ENCODE measurements at regions not wholly inside any gene's neighbourhood (a gene's known extent, or its start where the extent isn't known, plus 50 kb on each side); places are given as distances from the start of the nearest gene placed in this dataset.
A peak's percentile ranks its signal among the peaks of the same experiment; 100 is the strongest.

DNA sequence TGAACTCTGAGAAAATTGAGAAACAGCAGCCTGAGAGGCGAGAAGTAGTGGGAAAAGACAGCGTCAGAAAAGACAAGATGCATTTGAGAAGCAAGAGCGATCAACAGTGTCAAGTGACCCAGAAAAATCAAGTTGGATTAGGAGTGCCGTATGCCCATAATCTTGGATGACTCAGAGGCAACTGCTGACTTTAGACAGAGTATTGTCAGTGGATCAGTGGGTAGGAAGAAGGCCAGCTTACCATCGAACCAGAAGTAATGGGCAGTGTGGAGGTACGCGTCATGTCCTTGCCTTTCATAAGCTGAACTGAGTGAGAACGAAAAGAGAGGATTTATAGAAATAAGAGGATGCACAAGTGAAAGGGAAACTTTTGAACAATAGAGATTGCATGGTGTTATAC is 151.0 kb upstream of the NAV3 start:
- no peak for DNase-seq (ENCODE audit: low spot score)
- TF ChIP-seq, protein P1, sequence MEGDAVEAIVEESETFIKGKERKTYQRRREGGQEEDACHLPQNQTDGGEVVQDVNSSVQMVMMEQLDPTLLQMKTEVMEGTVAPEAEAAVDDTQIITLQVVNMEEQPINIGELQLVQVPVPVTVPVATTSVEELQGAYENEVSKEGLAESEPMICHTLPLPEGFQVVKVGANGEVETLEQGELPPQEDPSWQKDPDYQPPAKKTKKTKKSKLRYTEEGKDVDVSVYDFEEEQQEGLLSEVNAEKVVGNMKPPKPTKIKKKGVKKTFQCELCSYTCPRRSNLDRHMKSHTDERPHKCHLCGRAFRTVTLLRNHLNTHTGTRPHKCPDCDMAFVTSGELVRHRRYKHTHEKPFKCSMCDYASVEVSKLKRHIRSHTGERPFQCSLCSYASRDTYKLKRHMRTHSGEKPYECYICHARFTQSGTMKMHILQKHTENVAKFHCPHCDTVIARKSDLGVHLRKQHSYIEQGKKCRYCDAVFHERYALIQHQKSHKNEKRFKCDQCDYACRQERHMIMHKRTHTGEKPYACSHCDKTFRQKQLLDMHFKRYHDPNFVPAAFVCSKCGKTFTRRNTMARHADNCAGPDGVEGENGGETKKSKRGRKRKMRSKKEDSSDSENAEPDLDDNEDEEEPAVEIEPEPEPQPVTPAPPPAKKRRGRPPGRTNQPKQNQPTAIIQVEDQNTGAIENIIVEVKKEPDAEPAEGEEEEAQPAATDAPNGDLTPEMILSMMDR (IDR thresholded peaks at IDR 0.05; ENCODE audit: extremely low read depth, missing control alignments): no peak

DNA sequence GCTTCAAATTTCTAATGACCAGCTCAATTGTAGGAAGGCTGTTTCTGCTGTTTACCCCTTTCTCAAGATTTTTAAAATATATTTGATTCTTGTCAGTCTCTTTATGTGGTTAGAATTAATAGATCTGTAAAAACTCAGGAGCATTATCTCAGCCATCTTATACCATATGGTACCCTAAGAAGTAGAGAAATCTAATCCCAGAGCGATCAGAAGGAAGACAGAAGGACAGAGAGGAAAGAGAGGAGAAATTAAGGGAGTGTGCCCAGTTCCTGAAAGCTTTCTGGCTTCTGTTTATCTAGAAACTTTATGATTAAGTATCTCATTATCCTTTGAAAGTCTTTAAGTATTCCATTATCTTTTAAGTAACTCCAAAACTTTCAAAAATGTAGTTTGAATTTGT is 152.1 kb upstream of the NAV3 start:
- TF ChIP-seq, protein P1 (IDR thresholded peaks at IDR 0.05; ENCODE audit: extremely low read depth, missing control alignments): no peak

DNA sequence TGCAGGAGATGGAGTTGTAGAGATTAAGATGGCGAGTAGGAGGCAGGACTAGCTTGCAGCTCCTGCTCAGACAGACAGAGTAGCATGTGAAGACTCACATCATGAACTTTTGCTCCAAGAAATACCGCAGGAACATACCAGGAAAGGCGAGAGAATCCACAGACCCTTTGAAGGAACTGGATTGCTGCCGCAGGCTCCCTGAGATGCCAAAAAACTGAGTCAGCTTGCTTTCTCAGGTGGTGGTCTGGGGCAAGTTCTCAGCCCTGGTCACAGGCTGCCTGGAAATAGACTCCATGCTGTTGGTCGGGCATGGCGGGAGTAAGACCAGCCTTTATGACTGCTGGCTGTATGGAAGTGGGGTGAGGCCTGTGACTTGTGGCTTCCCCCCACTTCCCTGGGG is 163.6 kb upstream of the NAV3 start:
- DNase-seq (ENCODE audit: low spot score): no peak
- TF ChIP-seq, protein P1 (IDR thresholded peaks at IDR 0.05; ENCODE audit: extremely low read depth, missing control alignments): no peak

More for the DNA sequence above, 152.1 kb upstream of the NAV3 start:
- DNase-seq (ENCODE audit: low spot score): no peak

DNA sequence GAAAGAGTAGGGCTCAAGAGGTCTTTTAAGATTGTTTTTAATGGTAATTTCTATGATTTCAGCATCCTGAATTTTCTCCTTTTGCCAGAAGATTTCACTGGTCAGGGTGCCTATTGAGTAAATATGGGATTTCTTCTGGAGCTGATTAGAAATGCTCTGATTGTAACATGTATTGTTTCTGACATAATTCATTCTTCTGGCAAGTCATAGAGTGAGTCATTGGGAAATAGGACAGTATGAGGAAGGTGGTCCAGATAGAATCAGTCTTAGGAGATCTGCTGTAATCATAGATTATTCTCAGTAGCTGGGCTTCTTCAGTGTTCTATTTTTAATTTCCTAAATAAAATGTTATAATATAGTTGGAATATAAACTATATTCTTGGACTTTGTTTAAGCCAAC is 182.0 kb upstream of the NAV3 start:
- no peak for DNase-seq (ENCODE audit: low spot score)
- TF ChIP-seq, protein P1 (IDR thresholded peaks at IDR 0.05; ENCODE audit: extremely low read depth, missing control alignments): no peak

DNA sequence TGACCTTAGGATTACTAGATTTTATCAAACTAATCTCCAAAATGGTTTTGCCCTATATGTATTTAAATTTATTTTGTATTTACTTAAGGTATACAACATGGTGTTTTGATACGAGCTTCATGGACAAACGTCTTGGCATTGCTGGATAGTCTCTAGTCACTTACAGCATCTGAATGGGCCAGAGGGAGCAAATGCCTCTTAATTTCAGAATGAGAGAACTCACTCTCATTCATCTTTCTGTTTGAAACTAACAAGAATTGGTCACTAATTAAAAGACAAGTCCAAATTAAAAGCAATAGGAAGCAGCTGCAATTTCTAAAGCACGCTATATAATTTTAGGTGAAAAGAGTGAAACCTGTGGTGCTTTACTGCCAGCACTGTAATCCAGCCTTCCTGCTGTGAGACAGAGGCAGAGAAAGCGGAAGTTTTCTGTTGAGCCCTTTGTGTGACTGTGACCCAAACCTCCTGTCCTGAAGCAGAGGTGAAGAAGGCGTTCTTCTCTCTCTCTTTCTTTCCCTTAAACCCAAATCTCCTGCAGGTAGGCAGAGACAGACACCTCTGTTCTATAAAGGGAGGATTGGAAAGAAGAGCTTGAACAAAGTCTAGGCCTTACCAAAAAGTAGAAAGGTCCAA is 184.6 kb upstream of the NAV3 start:
- TF ChIP-seq, protein P1 (IDR thresholded peaks at IDR 0.05; ENCODE audit: extremely low read depth, missing control alignments): no peak
- DNase-seq (ENCODE audit: low spot score): peak; percentile 4

DNA sequence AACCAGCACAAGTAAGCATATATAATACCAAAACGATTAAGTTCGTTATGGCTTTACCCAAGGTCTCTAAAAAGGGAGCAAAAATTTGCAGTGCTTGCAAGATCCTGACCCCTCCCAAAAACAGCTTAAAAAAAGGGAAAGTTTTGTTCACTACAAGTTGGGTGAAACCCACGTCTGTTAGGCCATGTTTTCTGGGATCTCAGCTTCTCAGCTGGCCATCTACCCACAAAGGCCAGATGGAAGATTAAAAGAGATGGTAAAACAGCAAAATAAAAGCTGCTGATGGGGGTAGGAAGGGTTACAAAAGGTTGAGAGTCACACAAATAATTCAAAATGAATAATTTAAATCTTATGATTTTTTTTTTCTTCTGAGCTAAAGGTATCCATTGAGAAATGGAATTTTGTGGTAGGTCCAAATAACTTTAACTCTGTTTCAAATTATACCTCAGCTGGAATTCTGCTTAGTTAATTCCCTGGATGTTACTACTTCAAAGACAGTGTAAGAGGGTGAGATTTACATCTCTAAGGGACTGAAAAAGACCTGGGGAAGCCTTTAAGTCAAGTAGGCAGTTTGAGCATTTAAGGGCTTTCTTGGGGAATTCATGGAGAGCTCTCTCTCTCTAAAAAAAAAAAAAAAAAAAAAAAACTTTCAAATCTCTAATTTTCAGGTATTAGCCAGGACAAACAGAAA is 185.6 kb upstream of the NAV3 start:
- TF ChIP-seq, protein P1 (IDR thresholded peaks at IDR 0.05; ENCODE audit: extremely low read depth, missing control alignments): no peak
- no peak for DNase-seq (ENCODE audit: low spot score)

DNA sequence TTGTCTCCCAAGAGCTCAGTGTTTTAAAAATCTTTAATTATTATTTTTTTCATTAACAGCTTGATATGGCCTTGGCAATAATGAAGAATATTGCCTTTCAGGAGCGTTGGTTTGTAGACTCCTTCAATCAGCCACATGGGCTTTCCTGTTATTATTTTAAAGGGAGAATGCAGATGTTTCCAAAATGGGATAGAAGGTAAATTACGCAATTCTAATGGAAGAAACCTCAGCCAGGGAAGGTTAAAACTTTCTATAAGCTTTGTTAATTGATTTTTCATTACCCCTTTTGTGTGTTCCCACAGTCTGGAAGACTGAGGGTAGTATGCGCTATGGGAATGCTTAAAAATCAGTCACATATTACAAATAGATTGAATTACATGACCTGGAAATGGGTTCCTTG is 188.4 kb upstream of the NAV3 start:
- TF ChIP-seq, protein P1 (IDR thresholded peaks at IDR 0.05; ENCODE audit: extremely low read depth, missing control alignments): no peak
- no peak for DNase-seq (ENCODE audit: low spot score)
